SH-SY5Y (cell line): ENCODE measurements at regions not wholly inside any gene's neighbourhood (a gene's known extent, or its start where the extent isn't known, plus 50 kb on each side); places are given as distances from the start of the nearest gene placed in this dataset.

Experiments
- GATA2 ChIP-seq: IDR thresholded peaks from 2 replicates; pipeline ENCODE4 v1.6.1; 2011; ENCODE audit warnings: mild to moderate bottlenecking, low read depth, low read length
- GATA3 ChIP-seq: IDR thresholded peaks from 2 replicates; pipeline ENCODE4 v1.6.1; 2011; ENCODE audit warnings: low read depth, mild to moderate bottlenecking, low read length, moderate library complexity

GRCh38 chr7:94304878-94305277 lies 89.8 kb upstream of the COL1A2 start:
- TF ChIP-seq GATA3 (no peak), GATA2 (no peak)

- TF ChIP-seq GATA3 (no peak), GATA2 (no peak)
Observed at GRCh38 chr7:94305836-94306235, 88.9 kb upstream of the COL1A2 start.

GRCh38 chr7:94307399-94308048 lies 87.2 kb upstream of the COL1A2 start:
- TF ChIP-seq GATA2 (no peak), GATA3 (no peak)

GRCh38 chr7:94311515-94311914 lies 83.2 kb upstream of the COL1A2 start:
- TF ChIP-seq GATA2 (no peak), GATA3 (no peak)

GRCh38 chr7:94313926-94314325 lies 80.8 kb upstream of the COL1A2 start:
- TF ChIP-seq GATA2 (no peak), GATA3 (no peak)

- TF ChIP-seq GATA3 (no peak), GATA2 (no peak)
Observed at GRCh38 chr7:94314413-94315410, 80.0 kb upstream of the COL1A2 start.

- TF ChIP-seq GATA3 (no peak), GATA2 (no peak)
Observed at GRCh38 chr7:94323844-94324243, 70.9 kb upstream of the COL1A2 start.

GRCh38 chr7:94324380-94325121 lies 70.1 kb upstream of the COL1A2 start:
- no peak for TF ChIP-seq GATA2
- no peak for TF ChIP-seq GATA3

GRCh38 chr7:94325122-94325475 lies 69.6 kb upstream of the COL1A2 start:
- no peak for TF ChIP-seq GATA3
- no peak for TF ChIP-seq GATA2

- TF ChIP-seq GATA3 (no peak), GATA2 (no peak)
Observed at GRCh38 chr7:94330269-94331020, 64.2 kb upstream of the COL1A2 start.

- TF ChIP-seq GATA2, result no peak
- TF ChIP-seq GATA3, result no peak
Observed at GRCh38 chr7:94332571-94332970, 62.1 kb upstream of the COL1A2 start.

GRCh38 chr7:94333810-94334209 lies 60.9 kb upstream of the COL1A2 start:
- TF ChIP-seq GATA3 (no peak), GATA2 (no peak)

GRCh38 chr7:94335586-94335985 lies 59.1 kb upstream of the COL1A2 start:
- TF ChIP-seq GATA2 (no peak), GATA3 (no peak)

GRCh38 chr7:94336009-94336408 lies 58.7 kb upstream of the COL1A2 start:
- TF ChIP-seq GATA3 (no peak), GATA2 (no peak)
